ENCODE measurements at regions not wholly inside any gene's neighbourhood (a gene's known extent, or its start where the extent isn't known, plus 50 kb on each side); places are given as distances from the start of the nearest gene placed in this dataset.

DNA sequence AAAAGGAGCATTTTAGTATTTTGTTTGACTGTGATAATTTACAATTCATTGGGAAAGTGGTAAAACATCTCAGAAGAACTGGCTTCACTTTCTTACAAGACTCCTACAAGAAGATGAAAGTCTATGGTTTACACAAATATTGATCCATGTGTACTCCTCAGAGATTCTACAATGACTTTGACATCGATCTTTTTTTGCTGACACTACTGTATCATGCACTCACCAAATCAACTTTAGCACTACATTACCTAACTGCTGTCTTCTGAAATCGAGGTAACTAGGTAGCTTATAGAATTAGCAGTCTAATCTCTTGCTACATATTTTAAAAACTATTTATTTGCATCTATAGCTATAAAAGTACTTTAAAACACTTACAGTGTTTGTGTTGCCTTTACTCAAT lies 757.6 kb downstream of the TBL1XR1 start:
- CTCF ChIA-PET (ENCODE audit: low intra/inter-chr PET ratio, low total read pairs): no interaction called here
- in situ Hi-C loops (cut with HindIII; ENCODE audit: extremely low pct_ligation_motif_present, low pct_unique_long_range_greater_than_20kb): no loop called here
- WGBS (ENCODE audit: low lambda C conversion rate): 3% methylated on average over 2 of the region's 2 CpGs

DNA sequence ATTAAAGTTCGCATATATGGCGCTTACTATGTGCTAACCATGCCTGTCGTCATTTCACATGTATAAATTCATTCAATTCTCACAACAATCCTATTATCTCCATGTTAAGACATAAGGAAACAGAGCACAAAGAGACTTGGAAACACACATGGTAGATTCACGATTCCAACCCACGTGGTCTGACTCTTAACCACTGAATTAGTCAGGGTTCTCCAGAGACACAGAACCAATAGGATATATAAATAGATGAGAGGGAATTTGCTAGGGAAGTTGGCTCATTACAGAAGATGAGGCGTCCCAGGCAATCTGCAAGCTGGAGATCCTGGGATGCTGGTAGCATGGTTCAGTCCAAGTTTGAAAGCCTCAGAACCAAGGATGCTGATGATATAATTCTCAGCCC lies 765.3 kb downstream of the TBL1XR1 start:
- TF ChIP-seq SIN3A (IDR thresholded peaks at IDR 0.05; ENCODE audit: borderline replicate concordance, low read depth, low read length) (no peak), ZNF282 (IDR thresholded peaks at IDR 0.05; ENCODE audit: partially characterized antibody) (no peak), IKZF4 (CRISPR knock-in tag; IDR thresholded peaks at IDR 0.05; ENCODE audit: borderline replicate concordance, low read depth, not compliant biosample characterization) (no peak), ZNF639 (CRISPR knock-in tag; conservative IDR thresholded peaks at IDR 0.05) (no peak), ZNF513 (CRISPR knock-in tag; conservative IDR thresholded peaks at IDR 0.05) (no peak), ZNF557 (CRISPR knock-in tag; IDR thresholded peaks at IDR 0.05) (no peak), SCMH1 (CRISPR knock-in tag; IDR thresholded peaks at IDR 0.05; ENCODE audit: borderline replicate concordance) (no peak), ZNF75D (CRISPR knock-in tag; IDR thresholded peaks at IDR 0.05; ENCODE audit: borderline replicate concordance) (no peak), ZFP36L1 (CRISPR knock-in tag; IDR thresholded peaks at IDR 0.05) (no peak), HNF4A (CRISPR knock-in tag; IDR thresholded peaks at IDR 0.05) (no peak), HMG20B (CRISPR knock-in tag; conservative IDR thresholded peaks at IDR 0.05) (no peak)
- TF ChIP-seq, protein P1, sequence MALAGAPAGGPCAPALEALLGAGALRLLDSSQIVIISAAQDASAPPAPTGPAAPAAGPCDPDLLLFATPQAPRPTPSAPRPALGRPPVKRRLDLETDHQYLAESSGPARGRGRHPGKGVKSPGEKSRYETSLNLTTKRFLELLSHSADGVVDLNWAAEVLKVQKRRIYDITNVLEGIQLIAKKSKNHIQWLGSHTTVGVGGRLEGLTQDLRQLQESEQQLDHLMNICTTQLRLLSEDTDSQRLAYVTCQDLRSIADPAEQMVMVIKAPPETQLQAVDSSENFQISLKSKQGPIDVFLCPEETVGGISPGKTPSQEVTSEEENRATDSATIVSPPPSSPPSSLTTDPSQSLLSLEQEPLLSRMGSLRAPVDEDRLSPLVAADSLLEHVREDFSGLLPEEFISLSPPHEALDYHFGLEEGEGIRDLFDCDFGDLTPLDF (CRISPR knock-in tag; IDR thresholded peaks at IDR 0.05): no peak
- TF ChIP-seq, protein P2, sequence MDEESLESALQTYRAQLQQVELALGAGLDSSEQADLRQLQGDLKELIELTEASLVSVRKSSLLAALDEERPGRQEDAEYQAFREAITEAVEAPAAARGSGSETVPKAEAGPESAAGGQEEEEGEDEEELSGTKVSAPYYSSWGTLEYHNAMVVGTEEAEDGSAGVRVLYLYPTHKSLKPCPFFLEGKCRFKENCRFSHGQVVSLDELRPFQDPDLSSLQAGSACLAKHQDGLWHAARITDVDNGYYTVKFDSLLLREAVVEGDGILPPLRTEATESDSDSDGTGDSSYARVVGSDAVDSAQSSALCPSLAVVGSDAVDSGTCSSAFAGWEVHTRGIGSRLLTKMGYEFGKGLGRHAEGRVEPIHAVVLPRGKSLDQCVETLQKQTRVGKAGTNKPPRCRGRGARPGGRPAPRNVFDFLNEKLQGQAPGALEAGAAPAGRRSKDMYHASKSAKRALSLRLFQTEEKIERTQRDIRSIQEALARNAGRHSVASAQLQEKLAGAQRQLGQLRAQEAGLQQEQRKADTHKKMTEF (CRISPR knock-in tag; IDR thresholded peaks at IDR 0.05): no peak
- Histone ChIP-seq H3K36me3 (replicated peaks in 1 of 2; ENCODE audit: control insufficient read depth in 1 of 2, insufficient read depth in 2 of 2, low read length in 2 of 2) (no peaks in the 10 kb centered on the region), H3K4me2 (ENCODE audit: low read depth, low read length) (no peak overlapping the region), H3K9me3 (ENCODE audit: low read length) (peaks cover 8% of the 10 kb centered on the region; the same call in 1 of the 2 replicates), H3K27ac (ENCODE audit: extremely low read length, insufficient read depth, low read length) (no peak overlapping the region), H3K27me3 (ENCODE audit: control insufficient read depth in 1 of 2, insufficient read depth in 2 of 2, low read length in 2 of 2) (no peaks in the 10 kb centered on the region), H2AFZ (ENCODE audit: low read length) (no peak overlapping the region), H3K9ac (ENCODE audit: insufficient read depth, low read depth, low read length) (no peak overlapping the region), H4K20me1 (ENCODE audit: insufficient read depth, low read length) (no peaks in the 10 kb centered on the region), H3K4me1 (ENCODE audit: insufficient read depth, low read length) (no peaks in the 10 kb centered on the region), H3K4me3 (replicated peaks in 1 of 3; ENCODE audit: insufficient read depth in 1 of 3, low read depth in 2 of 3, low read length in 3 of 3) (no peak overlapping the region), H3K79me2 (ENCODE audit: insufficient read depth, low read length) (no peaks in the 10 kb centered on the region)
- no peak for ATAC-seq
- DNase-seq (ENCODE audit: low spot score): no peak
- POLR2A ChIA-PET: no interaction called here
- intact Hi-C loops (cut with micrococcal nuclease; ENCODE audit: unreplicated experiment): no loop called here
- CTCF ChIA-PET (ENCODE audit: low intra/inter-chr PET ratio, low total read pairs): no interaction called here
- WGBS (ENCODE audit: low lambda C conversion rate): 2% methylated on average over 6 of the region's 6 CpGs
- FAIRE-seq: no peak
- in situ Hi-C loops (cut with HindIII; ENCODE audit: extremely low pct_ligation_motif_present, low pct_unique_long_range_greater_than_20kb): no loop called here
- no TSS peak for BruUV-seq (replicated peaks)

More for the DNA sequence above, 757.6 kb downstream of the TBL1XR1 start:
- Histone ChIP-seq H3K9me3 (ENCODE audit: low read length) (peaks cover 34% of the 10 kb centered on the region), H3K27me3 (ENCODE audit: control insufficient read depth in 1 of 2, insufficient read depth in 2 of 2, low read length in 2 of 2) (no peaks in the 10 kb centered on the region; a peak in 1 of 5 replicates), H3K36me3 (replicated peaks in 1 of 2; ENCODE audit: control insufficient read depth in 1 of 2, insufficient read depth in 2 of 2, low read length in 2 of 2) (no peaks in the 10 kb centered on the region), H3K4me2 (ENCODE audit: low read depth, low read length) (no peak overlapping the region), H3K79me2 (ENCODE audit: insufficient read depth, low read length) (no peaks in the 10 kb centered on the region), H4K20me1 (ENCODE audit: insufficient read depth, low read length) (no peaks in the 10 kb centered on the region), H3K9ac (ENCODE audit: insufficient read depth, low read depth, low read length) (no peak overlapping the region), H3K4me1 (ENCODE audit: insufficient read depth, low read length) (no peaks in the 10 kb centered on the region), H3K4me3 (replicated peaks in 1 of 3; ENCODE audit: insufficient read depth in 1 of 3, low read depth in 2 of 3, low read length in 3 of 3) (no peak overlapping the region), H3K27ac (ENCODE audit: extremely low read length, insufficient read depth, low read length) (no peak overlapping the region), H2AFZ (ENCODE audit: low read length) (no peak overlapping the region)
- ATAC-seq: no peak
- TF ChIP-seq MAFK (conservative IDR thresholded peaks at IDR 0.05 in 1 of 2, IDR thresholded peaks at IDR 0.05 in 1 of 2; ENCODE audit: low read length in 2 of 2): peak; percentile 57 to 66
- TF ChIP-seq HDAC2 (CRISPR knock-in tag; IDR thresholded peaks at IDR 0.05): no peak
- TF ChIP-seq MAFF (IDR thresholded peaks at IDR 0.05; ENCODE audit: low read depth, low read length): peak; percentile 58
- FAIRE-seq: no peak
- intact Hi-C loops (cut with micrococcal nuclease; ENCODE audit: unreplicated experiment): no loop called here
- DNase-seq (ENCODE audit: low spot score): no peak
- no TSS peak for BruUV-seq (replicated peaks)
- POLR2A ChIA-PET: no interaction called here
